GM12873 (cell line): ENCODE measurements at regions not wholly inside any gene's neighbourhood (a gene's known extent, or its start where the extent isn't known, plus 50 kb on each side); places are given as distances from the start of the nearest gene placed in this dataset.

Experiments used
- CTCF ChIP-seq: IDR thresholded peaks from 2 replicates; pipeline ENCODE4 v1.5.1; 2012; ENCODE audit warnings: low read depth, mild to moderate bottlenecking, moderate library complexity, low read length, control low read depth; ENCODE audit not compliant: insufficient read depth; ENCODE audit errors: missing control alignments

- TF ChIP-seq CTCF, result no peak
Measured at GRCh38 chr13:64206430-64207225, 2791.0 kb upstream of the PCDH20 start.

GRCh38 chr13:64202517-64202916 lies 2786.9 kb upstream of the PCDH20 start:
- no peak for TF ChIP-seq CTCF

GRCh38 chr13:64197232-64197631 lies 2781.6 kb upstream of the PCDH20 start:
- TF ChIP-seq CTCF, result no peak

- no peak for TF ChIP-seq CTCF
Measured at GRCh38 chr13:64186503-64187250, 2771.0 kb upstream of the PCDH20 start.

- TF ChIP-seq CTCF, result no peak
Measured at GRCh38 chr13:64186071-64186470, 2770.4 kb upstream of the PCDH20 start.

- no peak for TF ChIP-seq CTCF
Measured at GRCh38 chr13:64180756-64181155, 2765.1 kb upstream of the PCDH20 start.

GRCh38 chr13:64165826-64166225 lies 2750.2 kb upstream of the PCDH20 start:
- no peak for TF ChIP-seq CTCF
